ENCODE measurements at regions not wholly inside any gene's neighbourhood (a gene's known extent, or its start where the extent isn't known, plus 50 kb on each side); places are given as distances from the start of the nearest gene placed in this dataset.

DNA sequence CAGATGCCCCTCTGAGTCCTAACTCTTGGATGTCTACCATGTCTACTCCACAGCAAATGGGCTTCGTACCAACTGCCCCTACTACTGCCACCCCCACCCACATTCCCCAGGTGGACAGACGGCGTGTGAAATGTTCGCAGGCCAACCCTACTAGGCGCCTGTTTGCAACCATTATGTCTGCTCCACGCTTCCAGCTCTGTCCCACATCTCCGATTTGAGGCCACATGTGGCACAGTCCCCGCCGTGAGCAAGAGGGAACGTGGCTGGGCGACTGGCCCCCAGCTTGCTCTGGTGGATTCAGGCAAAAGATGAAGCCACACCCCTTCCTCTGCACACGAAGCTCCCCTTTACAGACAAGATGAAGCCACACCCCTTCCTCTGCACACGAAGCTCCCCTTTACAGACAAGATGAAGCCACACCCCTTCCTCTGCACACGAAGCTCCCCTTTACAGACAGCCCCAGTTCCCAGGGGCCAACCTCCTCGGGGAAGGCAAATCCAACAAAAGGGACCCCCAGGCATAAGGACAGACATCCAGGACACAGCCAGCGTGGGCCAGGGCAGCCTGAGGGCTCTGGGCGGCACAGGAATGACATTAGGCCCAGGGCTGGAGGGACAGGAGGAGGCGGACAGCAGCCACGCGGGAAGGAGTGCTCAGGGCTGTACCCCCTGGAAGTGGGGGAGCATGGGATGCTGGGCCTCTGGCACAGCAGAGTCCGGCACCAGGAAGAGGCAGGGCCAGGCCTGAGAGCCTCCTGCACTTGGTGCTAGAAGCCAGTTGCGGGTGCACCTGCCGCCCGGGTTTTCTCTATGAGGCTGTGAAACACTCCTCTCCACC lies 106.2 kb downstream of the SHANK2 start:
- no peak for TF ChIP-seq CTCF (IDR thresholded peaks at IDR 0.05; ENCODE audit: insufficient read depth, low read length, poor library complexity, severe bottlenecking)
- TF ChIP-seq EZH2phosphoT487 (conservative IDR thresholded peaks at IDR 0.05; ENCODE audit: low read length) = no peak
